ENCODE measurements at regions not wholly inside any gene's neighbourhood (a gene's known extent, or its start where the extent isn't known, plus 50 kb on each side); places are given as distances from the start of the nearest gene placed in this dataset.

- no peaks in the 10 kb centered on the region for H3K9me3 Mint-ChIP-seq
- peaks cover 5% of the 10 kb centered on the region for H3K27me3 Mint-ChIP-seq (ENCODE audit: low read depth)
- H3K27ac Mint-ChIP-seq: no peak overlapping the region
- intact Hi-C loops (cut with micrococcal nuclease): no loop called here
- H3K4me3 Mint-ChIP-seq (ENCODE audit: low read depth): no peak overlapping the region
- no peak for DNase-seq (ENCODE audit: low spot score)
- peaks cover 4% of the 10 kb centered on the region for H3K4me1 Mint-ChIP-seq (ENCODE audit: low read depth)
- no peaks in the 10 kb centered on the region for H3K36me3 Mint-ChIP-seq (ENCODE audit: low read depth)
Measured at GRCh38 chr1:218494449-218494852, 149.3 kb downstream of the TGFB2 start.

DNA sequence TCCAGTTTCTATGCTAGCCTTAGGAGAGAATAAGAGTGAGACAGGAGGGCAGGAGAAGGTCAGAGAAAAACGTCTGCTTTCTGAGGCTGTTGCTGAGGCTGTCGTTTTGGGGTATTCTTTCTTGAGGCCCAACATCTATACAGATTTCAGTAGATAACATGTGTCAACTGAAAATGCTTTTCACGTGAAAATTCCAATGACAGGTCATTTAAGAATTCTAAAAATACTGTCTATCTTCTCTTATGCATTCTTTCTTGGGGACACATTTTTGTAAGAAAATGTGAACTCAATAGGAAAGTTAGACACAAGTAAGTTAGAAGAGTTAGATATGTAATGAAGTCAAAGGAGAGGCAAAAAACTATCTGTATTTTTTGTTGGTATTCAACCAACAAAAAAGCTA is 150.8 kb downstream of the TGFB2 start:
- Mint-ChIP-seq H3K27me3 (ENCODE audit: low read depth) (peaks cover 5% of the 10 kb centered on the region), H3K4me3 (ENCODE audit: low read depth) (no peak overlapping the region), H3K4me1 (ENCODE audit: low read depth) (peaks cover 4% of the 10 kb centered on the region), H3K36me3 (ENCODE audit: low read depth) (no peaks in the 10 kb centered on the region), H3K9me3 (no peaks in the 10 kb centered on the region), H3K27ac (no peak overlapping the region)
- DNase-seq (ENCODE audit: low spot score): no peak
- intact Hi-C loops (cut with micrococcal nuclease): no loop called here

DNA sequence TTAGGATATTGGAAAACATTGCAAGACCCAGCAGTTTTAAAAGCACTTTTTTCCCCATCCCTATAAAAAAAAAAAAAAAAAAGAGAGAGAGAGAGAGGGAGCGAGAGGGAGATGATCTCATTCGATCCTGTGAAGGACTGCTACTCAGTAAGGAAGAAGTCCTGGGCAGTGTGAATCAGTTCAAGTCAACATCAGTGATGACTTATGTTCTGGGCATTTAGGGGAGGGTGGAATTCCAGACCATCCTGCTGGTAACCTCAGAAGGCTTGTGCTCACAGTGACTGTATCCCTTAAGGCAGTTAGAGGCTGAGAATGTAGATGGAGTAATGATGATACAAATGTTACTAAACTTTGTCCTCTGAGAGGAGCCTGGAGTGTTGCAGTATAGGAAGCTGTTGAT is 151.4 kb downstream of the TGFB2 start:
- H3K27ac Mint-ChIP-seq: no peak overlapping the region

GRCh38 chr1:218498056-218498938 is 153.2 kb downstream of the TGFB2 start:
- Mint-ChIP-seq H3K9me3 (no peaks in the 10 kb centered on the region), H3K27me3 (ENCODE audit: low read depth) (peaks cover 5% of the 10 kb centered on the region), H3K36me3 (ENCODE audit: low read depth) (no peaks in the 10 kb centered on the region), H3K27ac (no peak overlapping the region), H3K4me1 (ENCODE audit: low read depth) (no peaks in the 10 kb centered on the region), H3K4me3 (ENCODE audit: low read depth) (no peak overlapping the region)
- DNase-seq (ENCODE audit: low spot score): no peak
- intact Hi-C loops (cut with micrococcal nuclease): no loop called here

More for the DNA sequence above, 151.4 kb downstream of the TGFB2 start:
- Mint-ChIP-seq H3K27me3 (ENCODE audit: low read depth) (peaks cover 5% of the 10 kb centered on the region), H3K4me1 (ENCODE audit: low read depth) (peaks cover 4% of the 10 kb centered on the region), H3K36me3 (ENCODE audit: low read depth) (no peaks in the 10 kb centered on the region), H3K9me3 (no peaks in the 10 kb centered on the region), H3K4me3 (ENCODE audit: low read depth) (no peak overlapping the region)
- intact Hi-C loops (cut with micrococcal nuclease): no loop called here
- DNase-seq (ENCODE audit: low spot score): no peak

DNA sequence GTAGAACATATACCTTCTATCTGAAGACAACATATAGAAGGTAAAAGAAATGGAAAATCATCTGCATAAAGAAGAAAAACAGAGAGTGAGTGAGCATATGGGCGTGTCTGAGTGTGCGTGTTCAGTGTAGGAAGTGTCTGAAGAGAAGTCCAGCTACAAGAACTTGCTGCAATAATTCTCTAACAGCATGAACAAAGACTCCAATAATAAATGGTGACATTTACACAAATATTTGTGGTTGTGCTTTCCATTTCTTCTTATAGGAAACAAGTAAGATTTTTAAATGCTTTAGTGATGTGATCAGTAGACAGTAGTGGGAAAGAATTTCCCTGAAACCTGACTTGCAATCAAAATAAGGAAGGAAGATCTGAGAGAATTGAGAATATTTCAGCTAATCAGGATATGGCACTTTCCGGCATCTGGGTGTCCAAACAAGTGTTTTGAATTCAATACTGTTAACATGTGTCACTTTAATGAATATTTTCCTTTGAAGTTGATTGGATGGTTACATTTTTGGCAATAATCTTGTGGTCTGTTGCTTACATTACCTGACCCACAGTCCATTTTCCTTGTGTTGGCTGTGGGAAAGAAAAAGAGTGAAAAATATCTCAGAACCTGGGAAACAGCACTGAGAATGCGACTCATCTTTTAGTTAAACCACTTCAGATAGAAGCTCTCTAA is 154.0 kb downstream of the TGFB2 start:
- no peak overlapping the region for H3K27ac Mint-ChIP-seq
- no peaks in the 10 kb centered on the region for H3K9me3 Mint-ChIP-seq
- intact Hi-C loops (cut with micrococcal nuclease): no loop called here
- no peak for DNase-seq (ENCODE audit: low spot score)
- H3K4me3 Mint-ChIP-seq (ENCODE audit: low read depth): no peak overlapping the region
- H3K4me1 Mint-ChIP-seq (ENCODE audit: low read depth): no peaks in the 10 kb centered on the region
- peaks cover 5% of the 10 kb centered on the region for H3K27me3 Mint-ChIP-seq (ENCODE audit: low read depth)
- no peaks in the 10 kb centered on the region for H3K36me3 Mint-ChIP-seq (ENCODE audit: low read depth)

- intact Hi-C loops (cut with micrococcal nuclease): no loop called here
- no peak overlapping the region for H3K27ac Mint-ChIP-seq
- no peak for DNase-seq (ENCODE audit: low spot score)
- no peaks in the 10 kb centered on the region for H3K9me3 Mint-ChIP-seq
- H3K36me3 Mint-ChIP-seq (ENCODE audit: low read depth): no peaks in the 10 kb centered on the region
- H3K4me1 Mint-ChIP-seq (ENCODE audit: low read depth): no peaks in the 10 kb centered on the region
- peaks cover 5% of the 10 kb centered on the region for H3K27me3 Mint-ChIP-seq (ENCODE audit: low read depth)
- no peak overlapping the region for H3K4me3 Mint-ChIP-seq (ENCODE audit: low read depth)
Measured at GRCh38 chr1:218499911-218500310, 154.8 kb downstream of the TGFB2 start.

DNA sequence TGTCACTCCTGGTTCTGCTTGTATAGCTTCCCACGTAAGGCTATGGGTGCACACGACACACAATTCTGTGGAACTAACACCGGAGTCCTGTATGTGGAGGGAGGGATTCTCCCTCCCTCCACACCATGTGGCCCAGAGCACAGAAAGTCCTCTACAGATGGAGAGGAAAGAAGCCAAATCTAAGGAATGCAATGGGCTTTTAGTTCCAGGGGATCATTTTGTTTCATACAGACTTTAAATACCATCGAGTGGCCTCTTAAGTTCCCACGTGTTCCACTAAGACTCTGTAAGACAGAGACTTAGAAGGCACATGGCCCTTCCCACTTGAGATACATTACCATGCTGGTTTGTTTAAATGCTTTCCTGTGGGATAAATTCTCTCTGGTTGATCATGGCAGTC is 156.0 kb downstream of the TGFB2 start:
- Mint-ChIP-seq H3K36me3 (ENCODE audit: low read depth) (no peaks in the 10 kb centered on the region), H3K4me3 (ENCODE audit: low read depth) (no peak overlapping the region), H3K9me3 (peaks cover under 1% of the 10 kb centered on the region), H3K27ac (no peak overlapping the region), H3K4me1 (ENCODE audit: low read depth) (no peaks in the 10 kb centered on the region), H3K27me3 (ENCODE audit: low read depth) (peaks cover 5% of the 10 kb centered on the region)
- intact Hi-C loops (cut with micrococcal nuclease): no loop called here
- no peak for DNase-seq (ENCODE audit: low spot score)

- no peak for DNase-seq (ENCODE audit: low spot score)
- Mint-ChIP-seq H3K36me3 (ENCODE audit: low read depth) (no peaks in the 10 kb centered on the region), H3K4me3 (ENCODE audit: low read depth) (no peak overlapping the region), H3K27ac (no peak overlapping the region), H3K4me1 (ENCODE audit: low read depth) (no peaks in the 10 kb centered on the region), H3K9me3 (peaks cover 12% of the 10 kb centered on the region), H3K27me3 (ENCODE audit: low read depth) (peaks cover 5% of the 10 kb centered on the region)
- intact Hi-C loops (cut with micrococcal nuclease): no loop called here
Measured at GRCh38 chr1:218502383-218502782, 157.2 kb downstream of the TGFB2 start.

GRCh38 chr1:218503102-218503501 is 158.0 kb downstream of the TGFB2 start:
- H3K4me1 Mint-ChIP-seq (ENCODE audit: low read depth): no peaks in the 10 kb centered on the region
- H3K9me3 Mint-ChIP-seq: peaks cover 15% of the 10 kb centered on the region
- no peaks in the 10 kb centered on the region for H3K36me3 Mint-ChIP-seq (ENCODE audit: low read depth)
- H3K27me3 Mint-ChIP-seq (ENCODE audit: low read depth): peaks cover 5% of the 10 kb centered on the region
- DNase-seq (ENCODE audit: low spot score): no peak
- H3K4me3 Mint-ChIP-seq (ENCODE audit: low read depth): no peak overlapping the region
- intact Hi-C loops (cut with micrococcal nuclease): no loop called here
- H3K27ac Mint-ChIP-seq: no peak overlapping the region

DNA sequence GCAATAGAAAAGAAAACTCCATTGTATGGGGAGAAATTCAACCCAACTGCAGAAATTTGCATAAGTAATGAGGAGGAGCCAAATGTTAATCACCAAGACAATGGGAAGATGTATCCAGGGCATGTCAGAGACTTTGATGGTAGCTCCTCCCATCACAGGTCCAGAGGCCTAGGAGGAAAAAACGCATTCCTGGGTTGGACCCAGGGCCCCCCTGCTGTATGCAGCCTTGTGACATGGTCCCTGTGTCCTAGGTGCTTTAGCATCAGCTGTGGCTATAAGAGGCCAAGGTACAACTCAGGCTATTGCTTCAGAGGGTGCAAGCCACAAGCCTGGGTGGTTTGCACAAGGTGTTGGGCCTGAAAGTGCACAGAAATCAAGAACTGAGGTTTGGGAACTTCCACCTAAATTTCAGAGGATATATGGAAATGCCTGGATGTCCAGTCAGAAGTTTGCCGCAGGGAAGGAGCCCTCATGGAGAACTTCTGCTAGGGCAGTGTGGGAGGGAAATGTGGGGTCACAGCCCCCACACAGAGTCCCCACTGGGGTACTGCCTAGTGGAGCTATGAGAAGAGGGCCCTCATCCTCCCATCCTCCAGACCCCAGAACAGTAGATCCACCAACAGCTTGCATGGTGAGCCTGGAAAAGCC is 162.3 kb downstream of the TGFB2 start:
- Mint-ChIP-seq H3K4me1 (ENCODE audit: low read depth) (no peaks in the 10 kb centered on the region), H3K27me3 (ENCODE audit: low read depth) (no peaks in the 10 kb centered on the region), H3K9me3 (peaks cover 19% of the 10 kb centered on the region), H3K36me3 (ENCODE audit: low read depth) (no peaks in the 10 kb centered on the region), H3K4me3 (ENCODE audit: low read depth) (no peak overlapping the region), H3K27ac (no peak overlapping the region)
- intact Hi-C loops (cut with micrococcal nuclease): no loop called here
- no peak for DNase-seq (ENCODE audit: low spot score)

- Mint-ChIP-seq H3K36me3 (ENCODE audit: low read depth) (no peaks in the 10 kb centered on the region), H3K4me1 (ENCODE audit: low read depth) (no peaks in the 10 kb centered on the region), H3K27me3 (ENCODE audit: low read depth) (no peaks in the 10 kb centered on the region), H3K4me3 (ENCODE audit: low read depth) (no peak overlapping the region), H3K9me3 (peaks cover 19% of the 10 kb centered on the region), H3K27ac (no peak overlapping the region)
- intact Hi-C loops (cut with micrococcal nuclease): no loop called here
- no peak for DNase-seq (ENCODE audit: low spot score)
Measured at GRCh38 chr1:218510153-218510772, 165.1 kb downstream of the TGFB2 start.

- DNase-seq (ENCODE audit: low spot score): no peak
- peaks cover 2% of the 10 kb centered on the region for H3K9me3 Mint-ChIP-seq
- no peaks in the 10 kb centered on the region for H3K36me3 Mint-ChIP-seq (ENCODE audit: low read depth)
- intact Hi-C loops (cut with micrococcal nuclease): no loop called here
- H3K27me3 Mint-ChIP-seq (ENCODE audit: low read depth): peaks cover 4% of the 10 kb centered on the region
- H3K4me1 Mint-ChIP-seq (ENCODE audit: low read depth): no peaks in the 10 kb centered on the region
- H3K4me3 Mint-ChIP-seq (ENCODE audit: low read depth): no peak overlapping the region
- no peak overlapping the region for H3K27ac Mint-ChIP-seq
Measured at GRCh38 chr1:218513328-218513727, 168.2 kb downstream of the TGFB2 start.
